Stimulated activated naive CD8-positive, alpha-beta T cell treated with anti-CD3 and anti-CD28 coated beads, Interleukin-15, Interleukin-2, amounts not matched to agents 100 ng/mL and 50 ng/mL, for 24 hours (primary cell): ENCODE measurements at regions not wholly inside any gene's neighbourhood (a gene's known extent, or its start where the extent isn't known, plus 50 kb on each side); places are given as distances from the start of the nearest gene placed in this dataset.

Source experiments
- H3K27ac Mint-ChIP-seq: one replicate; pipeline ENCODE4 v1.8.0; 2021; ENCODE audit warnings: mild to moderate bottlenecking, mixed read lengths
- H3K27me3 Mint-ChIP-seq: one replicate; pipeline ENCODE4 v1.8.0; 2021; ENCODE audit warnings: mixed read lengths
- H3K36me3 Mint-ChIP-seq: one replicate; pipeline ENCODE4 v1.8.0; 2021; ENCODE audit warnings: low read depth, mixed read lengths
- H3K4me1 Mint-ChIP-seq: one replicate; pipeline ENCODE4 v1.8.0; 2021; ENCODE audit warnings: low read depth, mixed read lengths
- H3K4me3 Mint-ChIP-seq: one replicate; pipeline ENCODE4 v1.8.0; 2021; ENCODE audit warnings: mild to moderate bottlenecking, mixed read lengths
- H3K9me3 Mint-ChIP-seq: one replicate; pipeline ENCODE4 v1.8.0; 2021; ENCODE audit warnings: mixed read lengths

DNA sequence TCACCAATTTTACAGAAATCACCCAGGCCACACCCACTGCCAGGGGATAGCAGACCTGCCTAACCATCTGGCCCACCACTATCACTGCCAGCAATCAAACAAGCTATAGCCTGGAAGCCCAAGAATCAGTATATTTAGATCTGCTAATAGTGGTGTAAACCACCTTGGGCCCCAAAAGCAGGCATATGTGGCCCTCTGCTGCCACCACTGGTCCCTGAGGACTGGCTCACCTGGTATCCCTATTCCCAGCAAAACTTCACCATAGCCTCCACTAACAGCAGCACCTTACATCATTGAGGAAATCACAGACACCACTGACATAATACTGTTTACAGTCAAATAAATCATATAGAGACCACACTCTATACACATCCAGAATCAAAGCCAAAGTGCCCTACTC, 880.4 kb upstream of the MAN1A1 start:
- H3K27ac Mint-ChIP-seq: no peak overlapping the region
- H3K9me3 Mint-ChIP-seq: peaks cover 5% of the 10 kb centered on the region
- H3K4me3 Mint-ChIP-seq: no peak overlapping the region
- no peaks in the 10 kb centered on the region for H3K4me1 Mint-ChIP-seq
- no peaks in the 10 kb centered on the region for H3K27me3 Mint-ChIP-seq
- H3K36me3 Mint-ChIP-seq: no peaks in the 10 kb centered on the region

DNA sequence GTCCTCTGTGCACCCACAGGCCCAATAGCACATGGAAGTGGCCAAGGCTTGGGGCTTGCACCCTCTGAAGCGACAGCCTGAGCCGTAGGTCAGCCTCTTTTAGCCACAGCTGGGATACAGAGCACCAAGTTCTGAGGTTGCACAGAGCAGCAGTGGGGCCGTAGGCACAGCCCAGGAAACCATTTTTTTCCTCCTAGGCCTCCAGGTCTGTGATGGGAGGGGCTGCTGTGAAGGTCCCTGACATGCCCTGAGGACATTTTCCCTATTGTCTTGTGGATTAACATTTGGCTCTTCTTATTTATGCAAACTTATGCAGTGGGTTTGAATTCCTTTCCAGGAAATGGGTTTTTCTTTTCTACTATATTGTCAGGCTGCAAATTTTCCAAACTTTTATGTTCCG, 878.7 kb upstream of the MAN1A1 start:
- H3K27ac Mint-ChIP-seq: no peak overlapping the region
- no peak overlapping the region for H3K4me3 Mint-ChIP-seq
- H3K36me3 Mint-ChIP-seq: no peaks in the 10 kb centered on the region
- H3K27me3 Mint-ChIP-seq: no peaks in the 10 kb centered on the region
- no peaks in the 10 kb centered on the region for H3K9me3 Mint-ChIP-seq
- H3K4me1 Mint-ChIP-seq: no peaks in the 10 kb centered on the region

DNA sequence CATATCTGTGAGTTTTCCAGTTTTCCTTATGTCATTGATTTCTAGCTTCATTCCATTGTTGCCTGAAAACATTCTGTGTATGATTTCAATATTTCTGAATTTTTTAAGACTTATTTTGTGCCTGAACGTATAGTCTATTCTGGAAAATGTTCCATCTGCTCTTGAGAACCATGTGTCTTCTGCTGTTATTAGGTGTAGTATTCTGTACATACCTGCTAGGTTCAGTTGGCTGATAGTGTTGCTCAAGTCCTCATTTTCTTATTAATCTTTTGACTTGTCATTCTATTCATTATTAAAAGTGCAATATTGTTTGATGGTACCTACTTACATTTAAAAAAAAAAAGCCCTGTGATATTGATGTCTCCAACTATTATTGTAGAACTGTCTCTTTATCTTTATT, 869.8 kb upstream of the MAN1A1 start:
- Mint-ChIP-seq H3K4me1 (no peaks in the 10 kb centered on the region), H3K4me3 (no peak overlapping the region), H3K27ac (no peak overlapping the region), H3K36me3 (no peaks in the 10 kb centered on the region), H3K27me3 (no peaks in the 10 kb centered on the region), H3K9me3 (no peaks in the 10 kb centered on the region)

DNA sequence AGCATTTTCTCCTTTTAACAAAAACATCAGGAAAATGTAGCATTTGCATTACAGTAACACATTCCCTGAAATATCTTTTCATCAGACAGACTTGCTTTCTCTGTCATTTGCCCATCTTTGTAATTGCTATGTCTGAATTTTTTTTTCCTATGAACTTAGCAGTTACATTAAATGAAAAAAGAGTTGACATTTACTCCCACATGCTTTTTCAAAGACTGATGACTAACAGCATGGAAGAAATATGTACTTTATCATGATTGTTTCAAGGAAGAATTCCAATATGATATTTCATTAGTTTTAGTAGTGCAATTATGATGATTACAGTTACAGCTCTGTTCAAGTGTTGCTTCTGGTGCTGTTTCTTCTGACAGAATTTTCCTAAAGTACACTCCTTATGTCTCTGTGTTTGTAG, 864.5 kb upstream of the MAN1A1 start:
- H3K9me3 Mint-ChIP-seq: no peaks in the 10 kb centered on the region
- no peak overlapping the region for H3K4me3 Mint-ChIP-seq
- no peaks in the 10 kb centered on the region for H3K4me1 Mint-ChIP-seq
- H3K36me3 Mint-ChIP-seq: no peaks in the 10 kb centered on the region
- H3K27ac Mint-ChIP-seq: no peak overlapping the region
- no peaks in the 10 kb centered on the region for H3K27me3 Mint-ChIP-seq

DNA sequence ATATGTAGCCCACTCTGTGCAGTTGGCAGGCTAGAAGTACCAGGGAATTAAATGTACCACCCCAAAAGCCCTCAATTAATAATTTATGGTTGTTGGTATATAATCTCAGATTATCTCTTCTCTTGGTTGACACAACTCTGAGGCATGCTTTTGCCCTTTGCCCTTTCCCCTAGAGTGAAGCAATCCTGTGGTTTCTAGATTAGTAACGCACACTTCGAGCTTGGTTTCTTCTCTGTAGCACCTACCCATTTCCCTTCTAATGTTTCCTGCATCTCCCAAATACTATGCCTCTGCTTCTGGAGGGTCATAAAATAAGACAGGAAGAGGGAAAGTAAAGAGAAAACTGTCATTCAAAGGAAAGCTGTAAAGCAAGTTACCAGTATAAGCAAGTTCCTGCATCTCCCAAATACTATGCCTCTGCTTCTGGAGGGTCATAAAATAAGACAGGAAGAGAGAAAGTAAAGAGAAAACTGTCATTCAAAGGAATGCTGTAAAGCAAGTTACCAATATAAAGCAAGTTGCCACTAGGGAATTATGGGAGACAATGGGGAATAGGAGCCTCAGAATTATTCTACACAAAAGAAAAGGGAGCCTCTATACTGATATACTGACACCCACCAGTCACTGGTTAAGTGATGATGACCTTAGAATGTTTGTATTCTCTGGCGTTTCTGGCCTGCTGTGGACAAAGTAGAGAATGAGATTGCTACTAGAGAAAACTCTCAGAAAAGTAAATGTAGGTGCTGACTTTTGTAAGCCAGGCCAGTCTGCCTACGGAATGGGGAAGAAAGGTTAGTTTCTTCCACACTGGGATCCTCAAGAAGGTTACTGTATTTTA, 862.6 kb upstream of the MAN1A1 start:
- no peaks in the 10 kb centered on the region for H3K4me1 Mint-ChIP-seq
- no peak overlapping the region for H3K27ac Mint-ChIP-seq
- no peaks in the 10 kb centered on the region for H3K36me3 Mint-ChIP-seq
- no peak overlapping the region for H3K4me3 Mint-ChIP-seq
- H3K9me3 Mint-ChIP-seq: no peaks in the 10 kb centered on the region
- no peaks in the 10 kb centered on the region for H3K27me3 Mint-ChIP-seq

DNA sequence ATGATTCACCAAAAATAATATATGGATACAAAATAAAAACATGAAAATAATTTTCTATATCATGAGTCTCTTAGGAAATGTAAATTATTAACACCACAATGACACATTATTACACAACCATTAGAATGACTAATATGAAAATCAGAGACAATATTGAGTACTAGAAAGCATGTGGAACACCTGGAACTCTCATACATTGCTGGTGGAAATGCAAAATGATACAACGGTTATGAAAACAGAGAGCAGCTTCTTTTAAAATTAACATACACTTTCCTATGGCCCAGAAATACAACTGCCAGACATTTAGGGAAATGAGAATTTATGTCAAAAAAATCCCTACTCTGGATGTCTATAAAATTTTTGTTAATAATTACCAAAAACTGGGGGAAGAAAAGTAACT, 853.3 kb upstream of the MAN1A1 start:
- no peaks in the 10 kb centered on the region for H3K4me1 Mint-ChIP-seq
- H3K27ac Mint-ChIP-seq: no peak overlapping the region
- no peak overlapping the region for H3K4me3 Mint-ChIP-seq
- no peaks in the 10 kb centered on the region for H3K9me3 Mint-ChIP-seq
- no peaks in the 10 kb centered on the region for H3K36me3 Mint-ChIP-seq
- no peaks in the 10 kb centered on the region for H3K27me3 Mint-ChIP-seq

DNA sequence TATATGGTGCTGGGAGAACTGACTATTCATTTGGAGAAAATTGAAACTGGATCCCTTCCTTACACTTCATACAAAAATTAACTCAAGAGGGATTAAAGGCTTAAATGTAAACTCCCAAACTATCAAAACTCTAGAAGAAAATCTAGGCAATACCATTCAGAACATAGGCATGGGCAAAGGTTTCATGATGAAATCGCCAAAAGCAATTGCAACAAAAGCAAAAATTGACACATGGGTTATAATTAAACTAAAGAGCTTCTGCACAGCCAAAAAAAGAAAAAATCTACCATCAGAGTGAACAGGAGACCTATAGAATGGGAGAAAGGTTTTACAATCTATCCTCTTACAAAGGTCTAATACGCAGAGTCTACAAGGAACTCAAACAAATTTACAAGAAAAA, 851.3 kb upstream of the MAN1A1 start:
- Mint-ChIP-seq H3K4me3 (no peak overlapping the region), H3K27me3 (no peaks in the 10 kb centered on the region), H3K36me3 (no peaks in the 10 kb centered on the region), H3K9me3 (no peaks in the 10 kb centered on the region), H3K27ac (no peak overlapping the region), H3K4me1 (no peaks in the 10 kb centered on the region)

DNA sequence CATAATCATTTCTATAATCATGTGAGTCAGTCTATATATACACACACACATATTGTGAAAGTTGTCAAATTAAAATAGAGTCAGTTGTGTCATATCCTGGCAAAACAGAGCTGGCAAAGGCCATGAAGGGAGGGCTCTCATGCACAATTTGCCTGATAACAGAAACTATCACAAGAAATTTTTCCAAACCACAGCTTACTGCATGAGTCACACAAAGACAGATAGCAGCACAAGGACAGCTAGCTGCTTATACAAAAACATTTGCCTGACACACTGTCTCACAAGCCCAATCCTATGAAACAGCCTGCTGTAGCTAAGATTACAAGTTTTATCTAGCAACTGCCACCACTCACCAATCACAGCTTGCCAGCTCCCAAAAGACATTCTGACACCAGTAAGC, 848.5 kb upstream of the MAN1A1 start:
- no peaks in the 10 kb centered on the region for H3K9me3 Mint-ChIP-seq
- H3K27me3 Mint-ChIP-seq: no peaks in the 10 kb centered on the region
- H3K4me1 Mint-ChIP-seq: no peaks in the 10 kb centered on the region
- H3K4me3 Mint-ChIP-seq: no peak overlapping the region
- no peak overlapping the region for H3K27ac Mint-ChIP-seq
- H3K36me3 Mint-ChIP-seq: no peaks in the 10 kb centered on the region

DNA sequence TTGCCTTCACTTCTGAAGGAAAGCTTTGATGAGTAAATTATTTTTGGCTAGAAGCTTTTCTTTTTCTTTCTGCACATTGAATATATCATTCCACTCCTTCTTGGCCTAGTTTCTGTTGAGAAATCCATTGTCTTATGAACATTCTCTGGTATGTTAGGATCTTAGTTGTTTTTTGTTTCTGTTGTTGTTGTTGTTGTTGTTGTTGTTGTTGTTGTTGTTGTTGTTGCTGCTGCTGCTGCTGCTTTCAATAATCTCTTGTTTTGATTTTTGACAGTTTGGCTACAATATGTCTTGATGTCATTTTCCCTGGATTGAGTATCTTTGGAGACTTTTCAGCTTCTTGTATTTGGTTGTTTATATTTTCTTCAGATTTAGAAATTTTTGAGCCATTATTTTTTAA, 836.5 kb upstream of the MAN1A1 start:
- no peaks in the 10 kb centered on the region for H3K27me3 Mint-ChIP-seq
- no peaks in the 10 kb centered on the region for H3K36me3 Mint-ChIP-seq
- H3K9me3 Mint-ChIP-seq: peaks cover 8% of the 10 kb centered on the region
- no peak overlapping the region for H3K27ac Mint-ChIP-seq
- no peak overlapping the region for H3K4me3 Mint-ChIP-seq
- no peaks in the 10 kb centered on the region for H3K4me1 Mint-ChIP-seq

DNA sequence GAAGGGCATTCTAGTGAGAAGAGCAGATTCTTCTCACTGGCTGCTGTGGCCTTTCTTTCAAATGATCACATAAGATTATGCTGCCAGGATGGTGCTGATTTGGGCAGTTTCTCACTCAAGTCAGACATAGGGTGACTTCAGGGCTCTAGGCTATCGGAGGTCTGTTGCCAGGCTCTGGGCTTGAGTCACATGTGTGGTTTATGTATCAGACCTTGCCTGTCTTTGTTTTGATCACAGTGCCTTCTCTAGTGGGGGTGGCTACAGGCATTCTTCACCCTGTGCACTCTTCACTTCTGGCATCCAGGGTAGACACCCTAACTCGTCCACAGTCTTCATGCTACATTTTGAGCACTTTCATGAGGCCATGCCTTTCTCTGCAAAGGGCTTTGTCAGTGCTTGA, 823.7 kb upstream of the MAN1A1 start:
- Mint-ChIP-seq H3K4me1 (no peaks in the 10 kb centered on the region), H3K4me3 (no peak overlapping the region), H3K27ac (no peak overlapping the region), H3K9me3 (peaks cover 4% of the 10 kb centered on the region), H3K27me3 (no peaks in the 10 kb centered on the region), H3K36me3 (no peaks in the 10 kb centered on the region)

DNA sequence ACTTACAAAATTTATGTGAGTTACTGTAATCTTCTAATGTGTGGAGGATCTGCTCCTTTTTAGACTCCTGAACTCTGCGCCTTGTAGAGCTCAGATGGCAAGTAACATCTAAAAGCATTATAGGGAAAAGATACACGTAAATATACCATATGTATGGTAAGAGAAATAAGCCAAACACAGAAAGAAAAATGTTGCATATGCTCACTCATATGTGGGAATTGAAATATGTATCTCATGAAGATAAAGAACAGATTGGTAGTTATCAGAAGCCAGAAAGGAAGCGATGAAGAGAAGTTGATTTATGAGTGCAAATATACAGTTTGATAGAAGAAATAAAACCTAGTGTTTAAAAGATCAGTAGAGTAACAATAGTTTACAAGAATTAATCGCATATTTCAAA, 815.0 kb upstream of the MAN1A1 start:
- Mint-ChIP-seq H3K27ac (no peak overlapping the region), H3K9me3 (no peaks in the 10 kb centered on the region), H3K4me1 (no peaks in the 10 kb centered on the region), H3K4me3 (no peak overlapping the region), H3K27me3 (no peaks in the 10 kb centered on the region), H3K36me3 (no peaks in the 10 kb centered on the region)

DNA sequence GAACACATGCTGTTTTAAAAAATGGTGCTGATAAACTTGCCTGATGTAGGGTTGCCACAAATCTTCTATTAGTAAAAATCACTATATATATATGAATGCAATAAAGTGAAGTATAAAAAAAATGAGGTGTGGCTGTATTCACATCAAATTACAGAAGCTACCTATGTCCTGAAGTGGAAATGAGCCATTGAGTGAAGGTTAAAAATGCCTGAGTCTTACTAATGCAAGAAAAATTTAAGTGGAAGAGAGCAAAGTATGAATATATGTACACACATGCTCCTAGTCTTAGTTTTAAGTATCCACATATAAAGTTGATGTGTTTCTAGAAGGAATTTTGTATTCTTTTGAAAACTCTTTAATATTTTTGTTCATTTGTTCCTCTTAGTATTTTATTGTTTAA, 808.3 kb upstream of the MAN1A1 start:
- no peak overlapping the region for H3K4me3 Mint-ChIP-seq
- H3K4me1 Mint-ChIP-seq: no peaks in the 10 kb centered on the region
- H3K9me3 Mint-ChIP-seq: peaks cover 4% of the 10 kb centered on the region
- H3K27ac Mint-ChIP-seq: no peak overlapping the region
- H3K36me3 Mint-ChIP-seq: no peaks in the 10 kb centered on the region
- H3K27me3 Mint-ChIP-seq: no peaks in the 10 kb centered on the region

DNA sequence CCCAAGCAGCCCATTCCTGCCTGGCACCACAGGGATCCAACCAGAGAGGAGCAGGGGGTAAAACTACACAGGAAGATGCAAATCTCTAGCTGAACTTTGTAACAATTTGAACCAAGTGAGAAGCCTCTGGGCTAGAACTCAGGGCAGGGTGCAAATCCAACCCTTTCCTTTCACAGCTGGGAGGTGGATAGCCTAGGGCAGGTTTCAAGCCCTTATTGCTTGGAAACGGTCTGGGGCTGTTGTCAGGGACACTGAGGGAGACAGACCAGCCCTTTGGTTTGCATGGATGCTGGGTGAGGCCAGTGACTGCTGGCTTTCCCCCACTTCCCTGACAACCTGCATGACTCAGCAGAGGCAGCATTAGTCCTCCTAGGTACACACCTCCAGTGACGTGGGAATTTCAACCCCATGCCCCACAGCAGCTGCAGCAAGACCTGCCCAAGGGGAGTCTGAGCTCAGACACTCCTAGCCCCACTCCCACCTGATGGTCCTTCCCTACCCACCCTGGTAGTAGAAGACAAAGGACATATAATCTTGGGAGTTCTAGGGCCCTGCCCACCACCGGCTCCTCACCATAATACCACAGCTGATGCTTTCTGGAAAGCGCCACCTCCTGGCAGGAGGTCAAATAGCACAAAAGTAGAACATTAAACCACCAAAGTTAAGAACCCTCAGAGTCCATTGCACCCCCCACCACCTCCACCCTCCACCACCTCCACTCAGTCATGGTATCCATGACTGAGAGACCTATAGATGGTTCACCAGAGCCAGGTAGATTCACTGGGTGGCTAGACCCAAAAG, 797.7 kb upstream of the MAN1A1 start:
- H3K4me1 Mint-ChIP-seq: no peaks in the 10 kb centered on the region
- no peak overlapping the region for H3K4me3 Mint-ChIP-seq
- H3K27me3 Mint-ChIP-seq: no peaks in the 10 kb centered on the region
- H3K9me3 Mint-ChIP-seq: peaks cover 18% of the 10 kb centered on the region
- no peaks in the 10 kb centered on the region for H3K36me3 Mint-ChIP-seq
- no peak overlapping the region for H3K27ac Mint-ChIP-seq

DNA sequence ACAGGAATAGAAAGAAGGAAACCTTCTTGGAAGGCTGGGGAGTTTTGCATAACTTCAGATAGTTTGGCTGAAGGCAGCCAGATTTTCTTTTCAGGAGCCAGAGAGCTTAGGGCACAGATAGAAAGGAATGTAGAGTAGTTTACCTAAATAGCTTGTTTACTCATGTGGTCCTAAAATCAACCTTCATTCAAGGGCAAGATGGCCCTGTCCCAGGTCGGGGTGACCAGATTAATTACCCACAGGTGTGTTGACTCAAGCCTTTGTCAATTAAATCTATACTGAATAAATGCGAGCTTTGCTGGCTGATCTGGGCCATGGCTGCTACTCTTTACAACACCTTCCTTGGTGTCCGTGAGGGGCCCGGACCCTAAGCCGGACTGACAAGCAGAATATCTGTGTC, 792.0 kb upstream of the MAN1A1 start:
- no peak overlapping the region for H3K4me3 Mint-ChIP-seq
- no peaks in the 10 kb centered on the region for H3K36me3 Mint-ChIP-seq
- H3K4me1 Mint-ChIP-seq: no peaks in the 10 kb centered on the region
- no peaks in the 10 kb centered on the region for H3K9me3 Mint-ChIP-seq
- no peaks in the 10 kb centered on the region for H3K27me3 Mint-ChIP-seq
- no peak overlapping the region for H3K27ac Mint-ChIP-seq

DNA sequence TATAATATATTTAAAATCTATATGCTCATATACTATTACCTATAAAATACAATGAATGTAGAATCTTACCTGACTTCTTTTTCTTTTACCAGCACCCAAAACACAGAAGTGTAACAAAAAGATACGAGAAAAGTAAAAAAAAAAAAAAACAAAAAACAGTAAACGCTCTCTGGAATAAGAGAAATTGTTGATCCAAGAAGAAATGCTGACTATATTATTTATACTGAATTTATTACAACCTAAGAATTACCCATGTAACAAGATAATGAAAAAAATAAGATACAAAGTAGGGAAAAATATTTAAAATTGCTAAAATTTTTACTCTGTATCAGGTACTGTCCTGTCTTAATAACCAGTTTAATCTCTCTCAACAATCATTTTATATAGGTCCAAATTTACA, 787.9 kb upstream of the MAN1A1 start:
- Mint-ChIP-seq H3K4me1 (no peaks in the 10 kb centered on the region), H3K36me3 (no peaks in the 10 kb centered on the region), H3K27ac (no peak overlapping the region), H3K27me3 (no peaks in the 10 kb centered on the region), H3K4me3 (no peak overlapping the region), H3K9me3 (no peaks in the 10 kb centered on the region)

DNA sequence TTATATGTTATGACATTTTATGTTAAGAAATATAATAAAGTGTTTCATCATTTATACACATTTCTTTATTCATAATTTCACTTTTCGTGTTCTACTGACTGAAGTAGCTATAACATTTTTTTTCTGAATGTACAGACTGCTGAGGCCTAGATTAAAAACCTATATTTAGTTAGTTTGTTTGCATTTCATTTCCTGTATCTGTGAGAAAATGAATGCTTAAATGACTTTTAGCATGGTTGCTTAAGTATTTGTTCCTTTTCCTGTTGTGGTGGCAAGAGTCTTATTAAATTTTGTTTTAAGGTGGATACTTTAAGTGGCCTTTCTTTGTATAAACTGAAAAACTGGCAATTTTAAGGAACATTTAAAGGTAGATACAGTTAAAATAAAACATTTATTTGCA, 779.7 kb upstream of the MAN1A1 start:
- peaks cover 8% of the 10 kb centered on the region for H3K4me1 Mint-ChIP-seq
- H3K4me3 Mint-ChIP-seq: no peak overlapping the region

More for the DNA sequence above, 779.7 kb upstream of the MAN1A1 start:
- Mint-ChIP-seq H3K27ac (no peak overlapping the region), H3K27me3 (no peaks in the 10 kb centered on the region), H3K9me3 (no peaks in the 10 kb centered on the region), H3K36me3 (no peaks in the 10 kb centered on the region)
